Ishikawa (cell line): ENCODE measurements at regions not wholly inside any gene's neighbourhood (a gene's known extent, or its start where the extent isn't known, plus 50 kb on each side); places are given as distances from the start of the nearest gene placed in this dataset.

ENCODE experiments used
- CEBPB ChIP-seq: IDR thresholded peaks from 2 replicates; pipeline ENCODE4 v1.6.1; 2012
- MAX ChIP-seq: IDR thresholded peaks from 2 replicates; pipeline ENCODE4 v1.6.1; 2012
- NFIC ChIP-seq: IDR thresholded peaks from 2 replicates; pipeline ENCODE4 v1.6.1; 2012
- REST ChIP-seq: IDR thresholded peaks from 2 replicates; pipeline ENCODE4 v1.6.1; 2012; ENCODE audit warnings: low read depth, mild to moderate bottlenecking
- TEAD4 ChIP-seq: IDR thresholded peaks from 2 replicates; pipeline ENCODE4 v1.6.1; 2012
- ZBTB7A ChIP-seq: IDR thresholded peaks from 2 replicates; pipeline ENCODE4 v1.6.1; 2012; ENCODE audit warnings: low read depth

GRCh38 chr2:162965191-162965590 is 126.6 kb upstream of the KCNH7 start:
- TF ChIP-seq REST, result no peak
- no peak for TF ChIP-seq TEAD4
- TF ChIP-seq ZBTB7A, result no peak
- no peak for TF ChIP-seq CEBPB
- no peak for TF ChIP-seq NFIC
- no peak for TF ChIP-seq MAX
